B cell (primary cell): ENCODE measurements at regions not wholly inside any gene's neighbourhood (a gene's known extent, or its start where the extent isn't known, plus 50 kb on each side); places are given as distances from the start of the nearest gene placed in this dataset.

Source experiments
- ATAC-seq: fragments of 200-7000 bp; cut with Tn5 transposase; one replicate; pipeline ENCODE4 v1.10.0; 2021; ENCODE audit warnings: low read depth, mild to moderate bottlenecking, moderate number of reproducible peaks, moderate library complexity
- CTCF ChIA-PET: fragments of 350-600 bp; sonication (Branson Sonifier 250); formaldehyde crosslinking; loops from one replicate; lab custom pipeline; 2021; ENCODE audit warnings: antibody characterized with exemption, inconsistent platforms; lab: Charles Lee
- POLR2A ChIA-PET: fragments of 350-600 bp; sonication (Branson Sonifier 250); formaldehyde crosslinking; loops from one replicate; lab custom pipeline; 2021; ENCODE audit warnings: antibody characterized with exemption; lab: Charles Lee
- DNase-seq: peaks from one replicate; pipeline ENCODE4 v3.0.0; 2013
- H2AFZ ChIP-seq: 2 replicates; pipeline ENCODE4 v1.6.1; 2012; ENCODE audit warnings: mild to moderate bottlenecking, low read depth, low read length; ENCODE audit not compliant: insufficient read depth, poor library complexity, severe bottlenecking
- H3K27ac ChIP-seq, 2 donors: 1 replicate in 1 of 2; 2 replicates in 1 of 2; pipeline ENCODE4 v1.5.1; 2012 to 2013; ENCODE audit warnings: low read length in 2 of 2, mild to moderate bottlenecking in 2 of 2, moderate library complexity in 1 of 2
- H3K27me3 ChIP-seq, 4 experiments: fragments of 200-600 bp in 1 of 4; sonication (generic) in 1 of 4; replicated peaks in 1 of 4; 1 replicate in 2 of 4; 2 replicates in 2 of 4; pipeline versions ENCODE4 v1.6.1 to v1.7.0; 2013 to 2016; ENCODE audit warnings: low read length in 3 of 4, mild to moderate bottlenecking in 2 of 4, mixed read lengths in 1 of 4, moderate library complexity in 1 of 4; ENCODE audit not compliant: insufficient read depth in 4 of 4, control insufficient read depth in 3 of 4; ENCODE audit errors: control extremely low read depth in 1 of 4
- H3K36me3 ChIP-seq, 2 experiments: replicated peaks in 1 of 2; 1 replicate in 1 of 2; 2 replicates in 1 of 2; pipeline versions ENCODE4 v1.6.1 to v1.7.1; 2013; ENCODE audit warnings: low read length in 1 of 2; ENCODE audit not compliant: insufficient read depth in 2 of 2, control insufficient read depth in 1 of 2; ENCODE audit errors: control extremely low read depth in 1 of 2, extremely low read depth in 1 of 2
- H3K4me1 ChIP-seq, 2 donors: fragments of 200-600 bp in 1 of 2; sonication (generic) in 1 of 2; 1 replicate in 1 of 2; 2 replicates in 1 of 2; pipeline versions ENCODE4 v1.5.1 to v1.6.1; 2013 to 2017; ENCODE audit warnings: low read length in 2 of 2; ENCODE audit not compliant: control insufficient read depth in 2 of 2, insufficient read depth in 2 of 2
- H3K4me2 ChIP-seq: replicated peaks from 2 replicates; pipeline ENCODE3; 2012; ENCODE audit warnings: mild to moderate bottlenecking, low read depth, low read length; ENCODE audit not compliant: poor library complexity, severe bottlenecking
- H3K4me3 ChIP-seq, 5 experiments: fragments of 200-600 bp in 1 of 5; sonication (generic) in 1 of 5; 1 replicate in 3 of 5; 2 replicates in 2 of 5; pipeline versions ENCODE4 v1.5.1 to v1.7.0; 2011 to 2016; ENCODE audit warnings: low read length in 4 of 5, mild to moderate bottlenecking in 4 of 5, low read depth in 2 of 5, control low read depth in 1 of 5, moderate library complexity in 1 of 5; ENCODE audit not compliant: insufficient read depth in 1 of 5; ENCODE audit errors: control extremely low read depth in 1 of 5, extremely low read depth in 1 of 5
- H3K79me2 ChIP-seq: fragments of 200-600 bp; sonication (generic); one replicate; pipeline ENCODE4 v1.6.0; 2016; ENCODE audit warnings: low read length; ENCODE audit not compliant: control insufficient read depth, insufficient read depth
- H3K9ac ChIP-seq: fragments of 200-600 bp; sonication (generic); 2 replicates; pipeline ENCODE4 v1.6.1; 2017; ENCODE audit warnings: mild to moderate bottlenecking, low read length, moderate library complexity
- H3K9me3 ChIP-seq, 3 donors: one replicate each; pipeline versions ENCODE4 v1.6.1 to v1.7.1; 2013; ENCODE audit warnings: low read length in 2 of 3; ENCODE audit not compliant: control insufficient read depth in 2 of 3, insufficient read depth in 1 of 3; ENCODE audit errors: control extremely low read depth in 1 of 3
- H4K20me1 ChIP-seq: 2 replicates; pipeline ENCODE4 v1.6.0; 2012; ENCODE audit warnings: mild to moderate bottlenecking, low read length; ENCODE audit not compliant: insufficient read depth, control insufficient read depth, poor library complexity, severe bottlenecking
- H3K27ac Mint-ChIP-seq: one replicate; pipeline ENCODE4 v1.8.0; 2021; ENCODE audit warnings: mixed read lengths
- H3K27me3 Mint-ChIP-seq: one replicate; pipeline ENCODE4 v1.8.0; 2021; ENCODE audit warnings: mixed read lengths
- H3K4me1 Mint-ChIP-seq: one replicate; pipeline ENCODE4 v1.8.0; 2021; ENCODE audit warnings: mixed read lengths
- H3K4me3 Mint-ChIP-seq: one replicate; pipeline ENCODE4 v1.8.0; 2021; ENCODE audit warnings: mixed read lengths
- H3K9me3 Mint-ChIP-seq: one replicate; pipeline ENCODE4 v1.8.0; 2022; ENCODE audit warnings: mixed read lengths; ENCODE audit not compliant: insufficient read depth
- EZH2 ChIP-seq: IDR thresholded peaks from 2 replicates; pipeline ENCODE4 v1.6.1; 2012; ENCODE audit warnings: borderline replicate concordance, low read depth, mild to moderate bottlenecking, moderate library complexity, low read length; ENCODE audit not compliant: insufficient read depth, poor library complexity, severe bottlenecking
- WGBS: methylation state at CpG from one replicate; pipeline ENCODE4 v1.1.5; 2013; ENCODE audit warnings: missing lambda C conversion rate; ENCODE audit not compliant: insufficient coverage; 5-methylcytosine and 5-hydroxymethylcytosine counted together
- intact Hi-C: fragments of 100-400 bp; cut with micrococcal nuclease; formaldehyde crosslinking; loops from one replicate; pipeline ENCODE4 v1.10.0; 2022
- TF ChIP-seq, protein P1 (sequence below): fragments of 200-600 bp; IDR thresholded peaks from one replicate; pipeline ENCODE4 v1.8.0; 2022; ENCODE audit warnings: antibody characterized with exemption, mild to moderate bottlenecking

DNA sequence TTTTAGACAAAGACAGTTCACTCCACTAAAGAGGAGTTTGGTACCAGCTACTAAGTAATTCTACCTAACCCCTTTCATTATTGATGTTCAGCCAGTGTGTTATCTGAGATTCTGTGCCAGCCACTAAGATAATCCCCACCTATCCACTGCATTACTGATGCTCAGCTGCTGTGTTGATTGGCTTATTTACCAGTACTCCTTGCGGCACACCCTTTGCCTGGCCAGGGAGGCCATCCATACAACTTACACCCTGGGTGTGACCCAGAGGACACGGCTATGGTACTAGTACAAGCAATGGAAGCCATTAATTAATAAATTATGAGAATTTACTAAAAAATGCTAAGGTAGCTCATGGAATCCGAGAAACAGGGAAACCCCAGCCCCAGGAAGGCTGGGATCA is 290.7 kb upstream of the CTNNB1 start:
- CTCF ChIA-PET: no interaction called here
- TF ChIP-seq EZH2: no peak
- TF ChIP-seq, protein P1, sequence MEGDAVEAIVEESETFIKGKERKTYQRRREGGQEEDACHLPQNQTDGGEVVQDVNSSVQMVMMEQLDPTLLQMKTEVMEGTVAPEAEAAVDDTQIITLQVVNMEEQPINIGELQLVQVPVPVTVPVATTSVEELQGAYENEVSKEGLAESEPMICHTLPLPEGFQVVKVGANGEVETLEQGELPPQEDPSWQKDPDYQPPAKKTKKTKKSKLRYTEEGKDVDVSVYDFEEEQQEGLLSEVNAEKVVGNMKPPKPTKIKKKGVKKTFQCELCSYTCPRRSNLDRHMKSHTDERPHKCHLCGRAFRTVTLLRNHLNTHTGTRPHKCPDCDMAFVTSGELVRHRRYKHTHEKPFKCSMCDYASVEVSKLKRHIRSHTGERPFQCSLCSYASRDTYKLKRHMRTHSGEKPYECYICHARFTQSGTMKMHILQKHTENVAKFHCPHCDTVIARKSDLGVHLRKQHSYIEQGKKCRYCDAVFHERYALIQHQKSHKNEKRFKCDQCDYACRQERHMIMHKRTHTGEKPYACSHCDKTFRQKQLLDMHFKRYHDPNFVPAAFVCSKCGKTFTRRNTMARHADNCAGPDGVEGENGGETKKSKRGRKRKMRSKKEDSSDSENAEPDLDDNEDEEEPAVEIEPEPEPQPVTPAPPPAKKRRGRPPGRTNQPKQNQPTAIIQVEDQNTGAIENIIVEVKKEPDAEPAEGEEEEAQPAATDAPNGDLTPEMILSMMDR: no peak
- Mint-ChIP-seq H3K27ac (peak overlapping the region; percentile 32), H3K4me3 (no peak overlapping the region), H3K4me1 (no peaks in the 10 kb centered on the region), H3K9me3 (no peaks in the 10 kb centered on the region), H3K27me3 (peaks cover 15% of the 10 kb centered on the region)
- Histone ChIP-seq H3K4me3 (no peak overlapping the region), H3K27me3 (no peaks in the 10 kb centered on the region), H3K79me2 (no peaks in the 10 kb centered on the region), H4K20me1 (no peaks in the 10 kb centered on the region), H3K9ac (no peak overlapping the region), H2AFZ (no peak overlapping the region), H3K27ac (no peak overlapping the region), H3K36me3 (no peaks in the 10 kb centered on the region), H3K4me1 (no peaks in the 10 kb centered on the region), H3K4me2 (no peak overlapping the region), H3K9me3 (no peaks in the 10 kb centered on the region)
- intact Hi-C loops: no loop called here
- WGBS: 93% methylated on average over 2 of the region's 3 CpGs
- ATAC-seq: no peak
- POLR2A ChIA-PET: no interaction called here
- DNase-seq: no peak

DNA sequence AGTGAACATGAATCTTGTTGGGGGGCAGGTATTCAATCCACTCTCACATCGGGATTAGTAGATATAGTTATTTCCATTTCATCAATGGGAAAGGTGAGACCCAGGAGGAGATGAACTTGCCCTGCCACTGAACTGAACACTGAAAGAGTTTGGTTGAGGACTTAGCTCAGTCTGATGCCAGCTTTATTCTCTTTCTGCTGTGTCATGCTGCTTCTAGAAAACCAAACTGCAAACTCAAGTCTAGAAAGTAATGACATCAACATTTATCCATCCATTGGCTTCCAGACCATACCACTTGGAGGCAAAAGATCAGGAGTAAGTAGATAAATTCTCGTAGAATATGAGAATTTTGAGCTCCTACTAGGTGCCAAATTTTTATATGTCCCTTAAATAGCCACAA is 288.0 kb upstream of the CTNNB1 start:
- Mint-ChIP-seq H3K9me3 (no peaks in the 10 kb centered on the region), H3K27ac (no peak overlapping the region), H3K27me3 (peaks cover 13% of the 10 kb centered on the region), H3K4me1 (no peaks in the 10 kb centered on the region), H3K4me3 (no peak overlapping the region)
- intact Hi-C loops: no loop called here
- DNase-seq (no peak), ATAC-seq (no peak)
- TF ChIP-seq, protein P1: no peak
- TF ChIP-seq EZH2: no peak
- no peak overlapping the region for H2AFZ ChIP-seq
- CTCF ChIA-PET: no interaction called here
- POLR2A ChIA-PET: no interaction called here
- no peaks in the 10 kb centered on the region for H3K79me2 ChIP-seq
- H3K27me3 ChIP-seq: no peaks in the 10 kb centered on the region
- H3K4me2 ChIP-seq: no peak overlapping the region
- no peak overlapping the region for H3K4me3 ChIP-seq
- H3K9ac ChIP-seq: no peak overlapping the region
- H3K4me1 ChIP-seq: no peaks in the 10 kb centered on the region
- no CpG with 5 or more reads among the region's 2 CpGs for WGBS
- no peaks in the 10 kb centered on the region for H3K36me3 ChIP-seq
- H3K27ac ChIP-seq: no peak overlapping the region
- no peaks in the 10 kb centered on the region for H3K9me3 ChIP-seq
- no peaks in the 10 kb centered on the region for H4K20me1 ChIP-seq
